Heart left ventricle (tissue), 13 donors: ENCODE measurements at regions not wholly inside any gene's neighbourhood (a gene's known extent, or its start where the extent isn't known, plus 50 kb on each side); places are given as distances from the start of the nearest gene placed in this dataset.

Source experiments
- POLR2A ChIP-seq, 2 donors: fragments of 450-650 bp; IDR thresholded peaks; one replicate each; pipeline ENCODE4 v1.6.1; 2017; ENCODE audit warnings: antibody characterized with exemption in 2 of 2, mild to moderate bottlenecking in 2 of 2, moderate library complexity in 2 of 2
- TF ChIP-seq, protein P1 (sequence below), 12 donors: fragments of 200-600 bp; sonication (generic) in 4 of 12; IDR thresholded peaks; one replicate each; pipeline versions ENCODE4 v1.5.0 to v1.8.0; 2018 to 2022; ENCODE audit warnings: antibody characterized with exemption in 12 of 12, mild to moderate bottlenecking in 5 of 12
- donor health status: ischemic (EF 13 %, LVEDD 7.1; RV severe dilation, severe dysfunction).
- donor health status: DM: no; HTN: yes; CAD: no.
- donor health status: DM: no; HTN: no; CAD: no.
- donor health status: ischemic (EF 25% LVEDD 6.9; RV normal size, moderate dysfunction).
- donor health status: ischemic (EF 25% LVEDD 5.7; RV mildly dilated, moderate dysfunction).
- donor health status: ischemic (EF 35%, LVEDD 5.7; RV mildly dilated, moderate dysfunction).
- donor health status: nonischemic (EF 11% LVEDD 7.7; RV severe dilation, severe dysfunction).
- donor health status: DM: yes; HTN: yes; CAD: no.
- donor health status: PGD.
- donor health status: ischemic (EF 29% LVEDD 5.4; RV normal size, mild dysfunction).
- donor health status: nonischemic (EF 23%, LVEDD 6.1; RV moderate dilation, normal function).

DNA sequence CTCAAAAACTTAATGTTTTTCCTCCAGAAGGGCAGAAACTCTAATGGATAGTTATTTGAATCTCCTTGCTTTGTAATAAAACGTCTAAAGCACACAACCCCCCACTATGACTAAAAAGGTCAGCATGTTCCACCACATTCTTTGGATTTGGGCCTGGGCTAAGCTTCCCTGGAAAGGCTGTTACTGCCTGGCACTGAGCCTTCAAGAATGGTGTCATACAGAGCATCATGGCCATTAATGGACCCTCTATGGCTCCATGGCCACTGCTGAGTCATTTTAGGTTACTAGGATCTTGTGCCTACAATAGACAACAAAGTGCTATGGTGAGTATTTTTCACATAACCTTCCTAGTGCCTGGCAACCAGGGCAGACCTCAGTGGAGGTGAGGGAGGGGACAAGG, 242.6 kb upstream of the FAT3 start:
- TF ChIP-seq POLR2A (IDR thresholded peaks at IDR 0.05) = no peak
- TF ChIP-seq, protein P1, sequence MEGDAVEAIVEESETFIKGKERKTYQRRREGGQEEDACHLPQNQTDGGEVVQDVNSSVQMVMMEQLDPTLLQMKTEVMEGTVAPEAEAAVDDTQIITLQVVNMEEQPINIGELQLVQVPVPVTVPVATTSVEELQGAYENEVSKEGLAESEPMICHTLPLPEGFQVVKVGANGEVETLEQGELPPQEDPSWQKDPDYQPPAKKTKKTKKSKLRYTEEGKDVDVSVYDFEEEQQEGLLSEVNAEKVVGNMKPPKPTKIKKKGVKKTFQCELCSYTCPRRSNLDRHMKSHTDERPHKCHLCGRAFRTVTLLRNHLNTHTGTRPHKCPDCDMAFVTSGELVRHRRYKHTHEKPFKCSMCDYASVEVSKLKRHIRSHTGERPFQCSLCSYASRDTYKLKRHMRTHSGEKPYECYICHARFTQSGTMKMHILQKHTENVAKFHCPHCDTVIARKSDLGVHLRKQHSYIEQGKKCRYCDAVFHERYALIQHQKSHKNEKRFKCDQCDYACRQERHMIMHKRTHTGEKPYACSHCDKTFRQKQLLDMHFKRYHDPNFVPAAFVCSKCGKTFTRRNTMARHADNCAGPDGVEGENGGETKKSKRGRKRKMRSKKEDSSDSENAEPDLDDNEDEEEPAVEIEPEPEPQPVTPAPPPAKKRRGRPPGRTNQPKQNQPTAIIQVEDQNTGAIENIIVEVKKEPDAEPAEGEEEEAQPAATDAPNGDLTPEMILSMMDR (IDR thresholded peaks at IDR 0.05) = no peak
